ENCODE measurements at regions not wholly inside any gene's neighbourhood (a gene's known extent, or its start where the extent isn't known, plus 50 kb on each side); places are given as distances from the start of the nearest gene placed in this dataset.

DNA sequence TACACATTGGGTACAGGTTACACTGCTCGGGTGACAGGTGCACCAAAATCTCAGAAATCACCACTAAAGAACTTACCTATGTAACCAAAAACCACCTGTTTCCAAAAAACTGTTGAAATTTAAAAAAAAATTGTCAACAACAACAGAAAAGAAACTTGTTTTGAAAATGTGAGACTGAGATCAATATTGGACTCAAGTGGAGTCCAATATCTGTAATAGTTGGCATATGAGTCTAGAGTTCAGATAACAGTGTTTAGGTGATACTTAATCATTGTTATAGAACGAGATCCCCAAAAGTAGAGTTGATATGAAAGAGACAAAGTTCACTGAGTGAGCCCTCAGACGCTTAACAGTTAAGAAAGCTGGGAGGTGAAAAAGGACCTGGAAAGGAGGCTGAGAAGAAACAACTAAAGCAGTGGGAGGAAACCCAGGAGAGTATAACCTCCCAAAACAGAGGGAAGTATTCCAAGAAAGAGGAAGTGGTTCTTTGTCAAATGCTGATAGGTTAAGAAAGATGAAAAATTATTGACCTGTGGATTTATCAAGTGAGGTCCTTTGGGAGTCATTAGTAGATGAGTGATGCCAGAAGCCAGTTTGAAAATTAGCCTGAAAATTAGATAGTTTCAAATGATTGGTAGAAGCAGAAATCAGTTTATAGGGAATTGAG, 388.6 kb upstream of the DPH6 start:
- no peaks in the 10 kb centered on the region for H3K4me1 Mint-ChIP-seq (ENCODE audit: low read depth, unreplicated experiment)
- no peaks in the 10 kb centered on the region for H3K27me3 Mint-ChIP-seq (ENCODE audit: unreplicated experiment)
- no peaks in the 10 kb centered on the region for H3K9me3 Mint-ChIP-seq (ENCODE audit: low read depth, unreplicated experiment)
- intact Hi-C loops (cut with micrococcal nuclease; ENCODE audit: unreplicated experiment), result no loop called here
- CTCF ChIA-PET, result no interaction called here
- H3K4me3 Mint-ChIP-seq (ENCODE audit: low read depth, unreplicated experiment), result no peak overlapping the region
- TF ChIP-seq, protein P1, sequence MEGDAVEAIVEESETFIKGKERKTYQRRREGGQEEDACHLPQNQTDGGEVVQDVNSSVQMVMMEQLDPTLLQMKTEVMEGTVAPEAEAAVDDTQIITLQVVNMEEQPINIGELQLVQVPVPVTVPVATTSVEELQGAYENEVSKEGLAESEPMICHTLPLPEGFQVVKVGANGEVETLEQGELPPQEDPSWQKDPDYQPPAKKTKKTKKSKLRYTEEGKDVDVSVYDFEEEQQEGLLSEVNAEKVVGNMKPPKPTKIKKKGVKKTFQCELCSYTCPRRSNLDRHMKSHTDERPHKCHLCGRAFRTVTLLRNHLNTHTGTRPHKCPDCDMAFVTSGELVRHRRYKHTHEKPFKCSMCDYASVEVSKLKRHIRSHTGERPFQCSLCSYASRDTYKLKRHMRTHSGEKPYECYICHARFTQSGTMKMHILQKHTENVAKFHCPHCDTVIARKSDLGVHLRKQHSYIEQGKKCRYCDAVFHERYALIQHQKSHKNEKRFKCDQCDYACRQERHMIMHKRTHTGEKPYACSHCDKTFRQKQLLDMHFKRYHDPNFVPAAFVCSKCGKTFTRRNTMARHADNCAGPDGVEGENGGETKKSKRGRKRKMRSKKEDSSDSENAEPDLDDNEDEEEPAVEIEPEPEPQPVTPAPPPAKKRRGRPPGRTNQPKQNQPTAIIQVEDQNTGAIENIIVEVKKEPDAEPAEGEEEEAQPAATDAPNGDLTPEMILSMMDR (IDR thresholded peaks at IDR 0.05; ENCODE audit: unreplicated experiment), result no peak
- DNase-seq, result no peak
- no TSS peak for BruUV-seq (replicated peaks)
- H3K27ac Mint-ChIP-seq (ENCODE audit: unreplicated experiment), result no peak overlapping the region
- H3K36me3 Mint-ChIP-seq (ENCODE audit: insufficient read depth, unreplicated experiment), result no peaks in the 10 kb centered on the region

DNA sequence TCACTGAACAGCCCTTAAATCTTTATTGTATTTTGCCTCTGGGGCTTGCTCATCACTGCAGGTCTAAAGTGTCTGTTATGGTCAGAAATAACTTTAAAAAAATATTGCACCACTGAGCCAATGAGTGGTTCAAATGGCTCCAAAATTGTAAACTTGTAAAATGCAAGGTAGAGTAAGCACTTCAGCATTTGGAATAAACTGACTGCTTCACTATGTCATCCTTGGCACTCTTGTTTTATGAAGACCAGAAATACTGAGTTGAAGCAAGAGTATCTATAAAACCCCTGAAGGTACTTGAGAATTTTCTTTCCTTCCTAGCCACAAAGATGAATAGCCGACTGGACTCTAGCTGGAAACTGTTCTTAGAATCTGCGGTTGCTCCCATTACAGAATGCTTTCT, 390.3 kb upstream of the DPH6 start:
- Mint-ChIP-seq H3K9me3 (ENCODE audit: low read depth, unreplicated experiment) (no peaks in the 10 kb centered on the region), H3K4me3 (ENCODE audit: low read depth, unreplicated experiment) (no peak overlapping the region), H3K27ac (ENCODE audit: unreplicated experiment) (no peak overlapping the region), H3K36me3 (ENCODE audit: insufficient read depth, unreplicated experiment) (no peaks in the 10 kb centered on the region), H3K27me3 (ENCODE audit: unreplicated experiment) (no peaks in the 10 kb centered on the region), H3K4me1 (ENCODE audit: low read depth, unreplicated experiment) (no peaks in the 10 kb centered on the region)
- TF ChIP-seq, protein P1 (IDR thresholded peaks at IDR 0.05; ENCODE audit: unreplicated experiment), result no peak
- BruUV-seq (replicated peaks), result no TSS peak
- no peak for DNase-seq
- intact Hi-C loops (cut with micrococcal nuclease; ENCODE audit: unreplicated experiment), result no loop called here
- CTCF ChIA-PET, result no interaction called here

DNA sequence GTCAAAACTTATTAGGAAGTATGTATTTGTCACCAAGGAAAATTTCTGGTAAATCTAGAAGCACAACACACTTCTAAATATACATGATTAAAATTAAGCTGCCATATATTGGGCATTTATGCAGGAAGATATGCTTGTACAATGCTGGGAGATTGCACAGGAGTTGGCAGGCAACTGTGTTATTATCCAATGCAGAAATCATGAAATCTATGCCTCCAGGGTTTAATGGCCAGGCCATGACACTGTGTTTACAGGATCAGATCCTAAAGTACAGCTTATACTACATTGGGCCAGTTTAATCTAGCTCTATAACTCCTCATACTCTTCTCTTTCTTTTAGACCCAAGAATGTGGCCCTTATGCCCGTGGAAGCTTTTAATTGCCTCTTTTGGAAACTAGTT, 391.4 kb upstream of the DPH6 start:
- no peak overlapping the region for H3K27ac Mint-ChIP-seq (ENCODE audit: unreplicated experiment)
- H3K36me3 Mint-ChIP-seq (ENCODE audit: insufficient read depth, unreplicated experiment), result no peaks in the 10 kb centered on the region
- intact Hi-C loops (cut with micrococcal nuclease; ENCODE audit: unreplicated experiment), result no loop called here
- no peaks in the 10 kb centered on the region for H3K9me3 Mint-ChIP-seq (ENCODE audit: low read depth, unreplicated experiment)
- no peaks in the 10 kb centered on the region for H3K27me3 Mint-ChIP-seq (ENCODE audit: unreplicated experiment)
- H3K4me1 Mint-ChIP-seq (ENCODE audit: low read depth, unreplicated experiment), result no peaks in the 10 kb centered on the region
- no TSS peak for BruUV-seq (replicated peaks)
- CTCF ChIA-PET, result no interaction called here
- TF ChIP-seq, protein P1 (IDR thresholded peaks at IDR 0.05; ENCODE audit: unreplicated experiment), result no peak
- no peak for DNase-seq
- H3K4me3 Mint-ChIP-seq (ENCODE audit: low read depth, unreplicated experiment), result no peak overlapping the region

DNA sequence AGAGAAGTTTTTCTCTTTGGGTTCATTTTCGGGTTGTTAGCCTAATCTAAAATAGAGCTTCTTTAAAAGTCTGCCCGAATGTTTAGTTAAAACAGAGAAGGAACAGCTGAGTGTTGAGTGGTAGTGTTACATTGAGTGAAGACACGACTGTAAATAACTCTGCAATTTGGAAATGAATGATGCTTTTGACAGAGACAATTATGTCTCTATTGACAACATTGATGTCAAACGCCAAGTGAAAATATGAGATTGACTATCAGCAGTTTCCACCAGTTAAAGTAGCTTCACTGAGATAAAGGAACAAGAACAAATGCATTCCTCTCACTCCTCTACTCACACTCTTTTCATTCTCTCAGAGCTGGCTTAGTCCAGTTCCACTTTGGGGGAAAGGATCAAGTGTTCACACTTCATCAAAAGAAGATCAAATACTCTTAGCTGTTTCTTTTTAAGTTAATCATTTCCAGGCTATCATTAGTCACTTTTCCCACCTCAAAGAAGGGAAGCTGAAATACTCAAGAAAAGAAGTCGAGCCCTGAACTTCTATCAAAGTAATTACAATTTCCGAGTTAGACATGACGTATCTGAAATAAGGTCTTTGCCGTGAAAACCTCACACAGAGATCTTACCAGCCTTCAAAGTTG, 399.1 kb upstream of the DPH6 start:
- Mint-ChIP-seq H3K36me3 (ENCODE audit: insufficient read depth, unreplicated experiment) (no peaks in the 10 kb centered on the region), H3K27ac (ENCODE audit: unreplicated experiment) (no peak overlapping the region), H3K9me3 (ENCODE audit: low read depth, unreplicated experiment) (peaks cover 3% of the 10 kb centered on the region), H3K27me3 (ENCODE audit: unreplicated experiment) (no peaks in the 10 kb centered on the region), H3K4me1 (ENCODE audit: low read depth, unreplicated experiment) (no peaks in the 10 kb centered on the region), H3K4me3 (ENCODE audit: low read depth, unreplicated experiment) (no peak overlapping the region)
- TF ChIP-seq, protein P1 (IDR thresholded peaks at IDR 0.05; ENCODE audit: unreplicated experiment), result no peak
- CTCF ChIA-PET, result interaction anchor here (0.5 kb wide), 1 partner anchor 1237 kb away, joined by 3 read pairs; no protein-coding TSS in a partner anchor
- no TSS peak for BruUV-seq (replicated peaks)
- intact Hi-C loops (cut with micrococcal nuclease; ENCODE audit: unreplicated experiment), result no loop called here
- no peak for DNase-seq

Data from Calu3 (cell line).